HG03139 (cell line): ENCODE measurements at regions not wholly inside any gene's neighbourhood (a gene's known extent, or its start where the extent isn't known, plus 50 kb on each side); places are given as distances from the start of the nearest gene placed in this dataset.
"Not testable (repeated sequence)": the region's sequence is repeated elsewhere in the genome, so short reads cannot be mapped to it uniquely, and the experiment has no call there.

Experiments used
- ATAC-seq: cut with Tn5 transposase; IDR thresholded peaks from one replicate; pipeline ENCODE4 v1.9.1; 2021; ENCODE audit not compliant: unreplicated experiment

GRCh38 chr10:64175271-64175962, 654.2 kb downstream of the REEP3 start:
- no peak for ATAC-seq

GRCh38 chr10:64182671-64183070, 661.5 kb downstream of the REEP3 start:
- ATAC-seq: no peak

GRCh38 chr10:64191286-64191685, 670.1 kb downstream of the REEP3 start:
- ATAC-seq: no peak

GRCh38 chr10:64196638-64197315, 675.6 kb downstream of the REEP3 start:
- no peak for ATAC-seq

- ATAC-seq: no peak
These were observed 680.7 kb downstream of the REEP3 start for GRCh38 chr10:64201936-64202335.

- not testable (repeated sequence) for ATAC-seq
These were observed 683.3 kb downstream of the REEP3 start for GRCh38 chr10:64204504-64204903.

GRCh38 chr10:64206409-64206808, 685.2 kb downstream of the REEP3 start:
- no peak for ATAC-seq

GRCh38 chr10:64209561-64209960, 688.4 kb downstream of the REEP3 start:
- no peak for ATAC-seq

- no peak for ATAC-seq
These were observed 689.0 kb downstream of the REEP3 start for GRCh38 chr10:64210211-64210610.

- no peak for ATAC-seq
These were observed 690.3 kb downstream of the REEP3 start for GRCh38 chr10:64211466-64211865.

GRCh38 chr10:64215088-64215487, 693.9 kb downstream of the REEP3 start:
- no peak for ATAC-seq

- no peak for ATAC-seq
These were observed 698.2 kb downstream of the REEP3 start for GRCh38 chr10:64219271-64220025.

GRCh38 chr10:64234489-64234888, 713.3 kb downstream of the REEP3 start:
- ATAC-seq: no peak

- no peak for ATAC-seq
These were observed 736.5 kb downstream of the REEP3 start for GRCh38 chr10:64257704-64258103.

- peak; percentile 51 for ATAC-seq
These were observed 739.9 kb downstream of the REEP3 start for GRCh38 chr10:64261092-64261491.

- no peak for ATAC-seq
These were observed 740.5 kb downstream of the REEP3 start for GRCh38 chr10:64261676-64262075.

- no peak for ATAC-seq
These were observed 744.8 kb downstream of the REEP3 start for GRCh38 chr10:64265961-64266360.

GRCh38 chr10:64271508-64271907, 750.3 kb downstream of the REEP3 start:
- no peak for ATAC-seq

GRCh38 chr10:64271983-64272382, 750.8 kb downstream of the REEP3 start:
- ATAC-seq: no peak

GRCh38 chr10:64275001-64275400, 753.8 kb downstream of the REEP3 start:
- no peak for ATAC-seq

GRCh38 chr10:64275774-64276173, 754.6 kb downstream of the REEP3 start:
- ATAC-seq: no peak

- no peak for ATAC-seq
These were observed 756.3 kb downstream of the REEP3 start for GRCh38 chr10:64277536-64277935.
